ENCODE measurements at regions not wholly inside any gene's neighbourhood (a gene's known extent, or its start where the extent isn't known, plus 50 kb on each side); places are given as distances from the start of the nearest gene placed in this dataset.
"Not testable (repeated sequence)": the region's sequence is repeated elsewhere in the genome, so short reads cannot be mapped to it uniquely, and the experiment has no call there.

DNA sequence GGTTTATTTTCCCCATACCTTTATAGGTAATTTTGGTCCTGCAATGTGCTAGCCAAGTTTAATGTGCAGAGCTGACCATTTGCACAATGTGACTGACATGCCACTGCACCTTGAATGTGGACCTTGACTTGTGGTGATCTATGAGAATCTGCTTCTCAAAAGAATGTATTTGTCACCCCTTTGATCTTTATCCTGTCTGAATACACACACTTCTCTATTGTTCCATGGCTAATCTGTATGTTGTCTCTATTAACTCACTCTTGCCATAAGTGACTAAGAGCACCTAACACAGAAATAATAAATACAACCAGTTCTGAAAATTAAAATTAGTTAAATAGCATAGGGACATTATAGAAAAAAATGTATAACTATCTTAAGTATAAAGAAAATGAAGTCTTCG lies 1447.6 kb downstream of the RPIA start:
- TF ChIP-seq, protein P1, sequence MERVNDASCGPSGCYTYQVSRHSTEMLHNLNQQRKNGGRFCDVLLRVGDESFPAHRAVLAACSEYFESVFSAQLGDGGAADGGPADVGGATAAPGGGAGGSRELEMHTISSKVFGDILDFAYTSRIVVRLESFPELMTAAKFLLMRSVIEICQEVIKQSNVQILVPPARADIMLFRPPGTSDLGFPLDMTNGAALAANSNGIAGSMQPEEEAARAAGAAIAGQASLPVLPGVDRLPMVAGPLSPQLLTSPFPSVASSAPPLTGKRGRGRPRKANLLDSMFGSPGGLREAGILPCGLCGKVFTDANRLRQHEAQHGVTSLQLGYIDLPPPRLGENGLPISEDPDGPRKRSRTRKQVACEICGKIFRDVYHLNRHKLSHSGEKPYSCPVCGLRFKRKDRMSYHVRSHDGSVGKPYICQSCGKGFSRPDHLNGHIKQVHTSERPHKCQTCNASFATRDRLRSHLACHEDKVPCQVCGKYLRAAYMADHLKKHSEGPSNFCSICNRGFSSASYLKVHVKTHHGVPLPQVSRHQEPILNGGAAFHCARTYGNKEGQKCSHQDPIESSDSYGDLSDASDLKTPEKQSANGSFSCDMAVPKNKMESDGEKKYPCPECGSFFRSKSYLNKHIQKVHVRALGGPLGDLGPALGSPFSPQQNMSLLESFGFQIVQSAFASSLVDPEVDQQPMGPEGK (CRISPR knock-in tag; IDR thresholded peaks at IDR 0.05; ENCODE audit: borderline replicate concordance) = not testable (repeated sequence)
- TF ChIP-seq ISL1 (CRISPR knock-in tag; IDR thresholded peaks at IDR 0.05); PPARA (CRISPR knock-in tag; IDR thresholded peaks at IDR 0.05; ENCODE audit: borderline replicate concordance); ARNTL (CRISPR knock-in tag; IDR thresholded peaks at IDR 0.05; ENCODE audit: borderline replicate concordance, low read depth); RARB (CRISPR knock-in tag; IDR thresholded peaks at IDR 0.05); ZNF70 (CRISPR knock-in tag; IDR thresholded peaks at IDR 0.05); OSR1 (CRISPR knock-in tag; IDR thresholded peaks at IDR 0.05); ZFP3 (CRISPR knock-in tag; IDR thresholded peaks at IDR 0.05); CSRNP3 (CRISPR knock-in tag; IDR thresholded peaks at IDR 0.05): not testable (repeated sequence)
- TF ChIP-seq, protein P2, sequence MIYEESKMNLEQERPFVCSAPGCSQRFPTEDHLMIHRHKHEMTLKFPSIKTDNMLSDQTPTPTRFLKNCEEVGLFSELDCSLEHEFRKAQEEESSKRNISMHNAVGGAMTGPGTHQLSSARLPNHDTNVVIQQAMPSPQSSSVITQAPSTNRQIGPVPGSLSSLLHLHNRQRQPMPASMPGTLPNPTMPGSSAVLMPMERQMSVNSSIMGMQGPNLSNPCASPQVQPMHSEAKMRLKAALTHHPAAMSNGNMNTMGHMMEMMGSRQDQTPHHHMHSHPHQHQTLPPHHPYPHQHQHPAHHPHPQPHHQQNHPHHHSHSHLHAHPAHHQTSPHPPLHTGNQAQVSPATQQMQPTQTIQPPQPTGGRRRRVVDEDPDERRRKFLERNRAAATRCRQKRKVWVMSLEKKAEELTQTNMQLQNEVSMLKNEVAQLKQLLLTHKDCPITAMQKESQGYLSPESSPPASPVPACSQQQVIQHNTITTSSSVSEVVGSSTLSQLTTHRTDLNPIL (CRISPR knock-in tag; IDR thresholded peaks at IDR 0.05; ENCODE audit: low read depth) = not testable (repeated sequence)
